Hepatocyte (in vitro differentiated cells): ENCODE measurements at regions not wholly inside any gene's neighbourhood (a gene's known extent, or its start where the extent isn't known, plus 50 kb on each side); places are given as distances from the start of the nearest gene placed in this dataset.

Experiments
- DNase-seq: peaks from one replicate; pipeline ENCODE4 v3.0.0-alpha.2; 2016; ENCODE audit warnings: low spot score
- H2AFZ ChIP-seq: fragments of 200-600 bp; sonication (generic); 2 replicates; pipeline ENCODE4 v1.6.0; 2016; ENCODE audit warnings: antibody characterized with exemption, mild to moderate bottlenecking
- H3K27ac ChIP-seq: fragments of 200-600 bp; sonication (generic); 2 replicates; pipeline ENCODE4 v1.5.1; 2016; ENCODE audit warnings: mild to moderate bottlenecking
- H3K27me3 ChIP-seq: fragments of 200-600 bp; sonication (generic); 2 replicates; pipeline ENCODE4 v1.6.1; 2016
- H3K36me3 ChIP-seq: fragments of 200-600 bp; sonication (generic); replicated peaks from 2 replicates; pipeline ENCODE4 v1.5.1; 2016; ENCODE audit warnings: low read depth; ENCODE audit not compliant: insufficient read depth
- H3K4me1 ChIP-seq: fragments of 200-600 bp; sonication (generic); 2 replicates; pipeline ENCODE4 v1.5.1; 2016; ENCODE audit warnings: mild to moderate bottlenecking, moderate library complexity; ENCODE audit not compliant: insufficient read depth
- H3K4me2 ChIP-seq: fragments of 200-600 bp; sonication (generic); 2 replicates; pipeline ENCODE4 v1.6.0; 2016
- H3K4me3 ChIP-seq: fragments of 200-600 bp; sonication (generic); 2 replicates; pipeline ENCODE4 v1.5.1; 2016; ENCODE audit warnings: mild to moderate bottlenecking
- H3K79me2 ChIP-seq: fragments of 200-600 bp; sonication (generic); 2 replicates; pipeline ENCODE4 v1.6.0; 2017; ENCODE audit warnings: mild to moderate bottlenecking
- H3K9me2 ChIP-seq: fragments of 200-600 bp; sonication (generic); replicated peaks from 2 replicates; pipeline ENCODE4 v1.6.0; 2017; ENCODE audit warnings: mild to moderate bottlenecking; ENCODE audit not compliant: insufficient read depth
- H3K9me3 ChIP-seq: fragments of 200-600 bp; sonication (generic); 2 replicates; pipeline ENCODE4 v1.5.1; 2016; ENCODE audit warnings: low read depth, mild to moderate bottlenecking
- H4K20me1 ChIP-seq: fragments of 200-600 bp; sonication (generic); 2 replicates; pipeline ENCODE4 v1.6.0; 2016; ENCODE audit warnings: mild to moderate bottlenecking; ENCODE audit not compliant: insufficient read depth, poor library complexity, severe bottlenecking
- CTCF ChIP-seq: fragments of 200-600 bp; sonication (generic); IDR thresholded peaks from 2 replicates; pipeline ENCODE4 v1.5.1; 2016; ENCODE audit warnings: antibody characterized with exemption, mild to moderate bottlenecking; ENCODE audit not compliant: poor library complexity
- EZH2 ChIP-seq: fragments of 200-600 bp; sonication (generic); IDR thresholded peaks from 2 replicates; pipeline ENCODE4 v1.6.1; 2016; ENCODE audit warnings: antibody characterized with exemption, mild to moderate bottlenecking, borderline replicate concordance
- EZH2phosphoT487 ChIP-seq: fragments of 200-600 bp; sonication (generic); IDR thresholded peaks from one replicate; pipeline ENCODE4 v1.6.1; 2018; ENCODE audit warnings: antibody characterized with exemption, mild to moderate bottlenecking, low read depth, moderate library complexity; ENCODE audit not compliant: unreplicated experiment, severe bottlenecking
- WGBS: methylation state at CpG from one replicate; pipeline ENCODE4 v1.1.6; 2016; ENCODE audit warnings: low lambda C conversion rate; ENCODE audit errors: missing lambda C conversion rate; 5-methylcytosine and 5-hydroxymethylcytosine counted together

GRCh38 chr17:27242951-27243350 lies 51.0 kb upstream of the WSB1 start:
- no peak overlapping the region for H3K27ac ChIP-seq
- peaks cover 15% of the 10 kb centered on the region for H3K4me1 ChIP-seq
- WGBS = 100% methylated on average over 1 of the region's 1 CpG

GRCh38 chr17:27244011-27244410 lies 49.9 kb upstream of the WSB1 start:
- H3K36me3 ChIP-seq = no peaks in the 10 kb centered on the region
- WGBS = 94% methylated on average over 7 of the region's 7 CpGs
- no peak for DNase-seq
- no peak for TF ChIP-seq CTCF
- no peak for TF ChIP-seq EZH2
- no peak for TF ChIP-seq EZH2phosphoT487
- H3K9me3 ChIP-seq = no peaks in the 10 kb centered on the region
- H3K27me3 ChIP-seq = no peaks in the 10 kb centered on the region
- H4K20me1 ChIP-seq = no peaks in the 10 kb centered on the region
- no peak overlapping the region for H2AFZ ChIP-seq
- no peak overlapping the region for H3K4me3 ChIP-seq
- no peak overlapping the region for H3K4me2 ChIP-seq
- H3K79me2 ChIP-seq = no peaks in the 10 kb centered on the region
- peak overlapping the region; percentile 68 for H3K27ac ChIP-seq
- H3K9me2 ChIP-seq = no peaks in the 10 kb centered on the region
- H3K4me1 ChIP-seq = peaks cover 15% of the 10 kb centered on the region

More at GRCh38 chr17:27242951-27243350, 51.0 kb upstream of the WSB1 start:
- no peaks in the 10 kb centered on the region for H4K20me1 ChIP-seq
- H3K4me2 ChIP-seq = no peak overlapping the region
- H3K36me3 ChIP-seq = no peaks in the 10 kb centered on the region
- DNase-seq = no peak
- no peak overlapping the region for H2AFZ ChIP-seq
- TF ChIP-seq EZH2 (no peak), CTCF (no peak), EZH2phosphoT487 (no peak)
- no peaks in the 10 kb centered on the region for H3K79me2 ChIP-seq
- no peak overlapping the region for H3K4me3 ChIP-seq
- H3K9me3 ChIP-seq = no peaks in the 10 kb centered on the region
- no peaks in the 10 kb centered on the region for H3K9me2 ChIP-seq
- H3K27me3 ChIP-seq = no peaks in the 10 kb centered on the region
